Neural progenitor cell (in vitro differentiated cells): ENCODE measurements at regions not wholly inside any gene's neighbourhood (a gene's known extent, or its start where the extent isn't known, plus 50 kb on each side); places are given as distances from the start of the nearest gene placed in this dataset.
A peak's percentile ranks its signal among the peaks of the same experiment; 100 is the strongest.

Source experiments
- DNase-seq: peaks from one replicate; pipeline ENCODE4 v3.0.0-alpha.2; 2016; ENCODE audit warnings: low spot score
- H2AFZ ChIP-seq: fragments of 200-600 bp; sonication (generic); replicated peaks from 2 replicates; pipeline ENCODE4 v1.6.1; 2016; ENCODE audit warnings: antibody characterized with exemption
- H3F3A ChIP-seq: fragments of 200-600 bp; sonication (generic); 2 replicates; pipeline ENCODE4 v1.6.1; 2016; ENCODE audit warnings: antibody characterized with exemption, low read depth
- H3K27ac ChIP-seq: fragments of 200-600 bp; sonication (generic); 2 replicates; pipeline ENCODE4 v1.5.1; 2016; ENCODE audit warnings: mild to moderate bottlenecking
- H3K27me3 ChIP-seq: fragments of 200-600 bp; sonication (generic); 2 replicates; pipeline ENCODE4 v1.6.1; 2016; ENCODE audit warnings: mild to moderate bottlenecking, moderate library complexity
- H3K36me3 ChIP-seq: fragments of 200-600 bp; sonication (generic); 2 replicates; pipeline ENCODE4 v1.5.1; 2016
- H3K4me1 ChIP-seq: fragments of 200-600 bp; sonication (generic); 2 replicates; pipeline ENCODE4 v1.6.1; 2016; ENCODE audit warnings: mixed run types
- H3K4me2 ChIP-seq: fragments of 200-600 bp; sonication (generic); 2 replicates; pipeline ENCODE4 v1.6.1; 2016
- H3K4me3 ChIP-seq: fragments of 200-600 bp; sonication (generic); 2 replicates; pipeline ENCODE4 v1.5.1; 2016
- H3K79me2 ChIP-seq: fragments of 200-600 bp; sonication (generic); 2 replicates; pipeline ENCODE4 v1.6.1; 2016; ENCODE audit warnings: low read depth
- H3K9ac ChIP-seq: fragments of 200-600 bp; sonication (generic); 2 replicates; pipeline ENCODE4 v1.6.1; 2016
- H3K9me3 ChIP-seq: fragments of 200-600 bp; sonication (generic); 2 replicates; pipeline ENCODE4 v1.5.1; 2016; ENCODE audit warnings: low read depth
- H4K20me1 ChIP-seq: fragments of 200-600 bp; sonication (generic); 2 replicates; pipeline ENCODE4 v1.6.1; 2016; ENCODE audit warnings: low read depth
- H3K27ac Mint-ChIP-seq: 3 replicates; pipeline ENCODE4 v1.8.0; 2021; ENCODE audit warnings: mixed read lengths
- H3K27me3 Mint-ChIP-seq: 2 replicates; pipeline ENCODE4 v1.8.0; 2022; ENCODE audit warnings: low read depth, mild to moderate bottlenecking, inconsistent platforms, moderate library complexity, mixed read lengths; ENCODE audit not compliant: insufficient read depth
- H3K36me3 Mint-ChIP-seq: 3 replicates; pipeline ENCODE4 v1.8.0; 2021; ENCODE audit warnings: mixed read lengths
- H3K4me1 Mint-ChIP-seq: 3 replicates; pipeline ENCODE4 v1.8.0; 2021; ENCODE audit warnings: mixed read lengths
- H3K4me3 Mint-ChIP-seq: 3 replicates; pipeline ENCODE4 v1.8.0; 2021; ENCODE audit warnings: mild to moderate bottlenecking, moderate library complexity, mixed read lengths
- H3K9me3 Mint-ChIP-seq: 3 replicates; pipeline ENCODE4 v1.8.0; 2020; ENCODE audit warnings: mixed read lengths
- EZH2 ChIP-seq: fragments of 200-600 bp; sonication (generic); IDR thresholded peaks from 2 replicates; pipeline ENCODE4 v1.6.1; 2017; ENCODE audit warnings: antibody characterized with exemption, mild to moderate bottlenecking, moderate library complexity
- EZH2phosphoT487 ChIP-seq: fragments of 200-600 bp; sonication (generic); IDR thresholded peaks from 2 replicates; pipeline ENCODE4 v1.6.1; 2017; ENCODE audit warnings: antibody characterized with exemption
- TF ChIP-seq, protein P1 (sequence below): fragments of 200-600 bp; sonication (generic); IDR thresholded peaks from 2 replicates; pipeline ENCODE4 v1.5.1; 2017; ENCODE audit warnings: antibody characterized with exemption, mild to moderate bottlenecking

GRCh38 chr2:9744256-9745004 lies 98.8 kb upstream of the TAF1B start:
- Histone ChIP-seq H3K9me3 (no peaks in the 10 kb centered on the region), H3K27me3 (no peaks in the 10 kb centered on the region), H3K4me1 (no peaks in the 10 kb centered on the region), H3K4me2 (no peak overlapping the region), H3K9ac (no peak overlapping the region), H3K4me3 (no peak overlapping the region), H3K79me2 (no peaks in the 10 kb centered on the region), H3K27ac (no peak overlapping the region), H4K20me1 (no peaks in the 10 kb centered on the region), H3F3A (no peaks in the 10 kb centered on the region), H3K36me3 (no peaks in the 10 kb centered on the region), H2AFZ (no peak overlapping the region)
- no peak for TF ChIP-seq EZH2phosphoT487
- no peak for TF ChIP-seq EZH2
- TF ChIP-seq, protein P1, sequence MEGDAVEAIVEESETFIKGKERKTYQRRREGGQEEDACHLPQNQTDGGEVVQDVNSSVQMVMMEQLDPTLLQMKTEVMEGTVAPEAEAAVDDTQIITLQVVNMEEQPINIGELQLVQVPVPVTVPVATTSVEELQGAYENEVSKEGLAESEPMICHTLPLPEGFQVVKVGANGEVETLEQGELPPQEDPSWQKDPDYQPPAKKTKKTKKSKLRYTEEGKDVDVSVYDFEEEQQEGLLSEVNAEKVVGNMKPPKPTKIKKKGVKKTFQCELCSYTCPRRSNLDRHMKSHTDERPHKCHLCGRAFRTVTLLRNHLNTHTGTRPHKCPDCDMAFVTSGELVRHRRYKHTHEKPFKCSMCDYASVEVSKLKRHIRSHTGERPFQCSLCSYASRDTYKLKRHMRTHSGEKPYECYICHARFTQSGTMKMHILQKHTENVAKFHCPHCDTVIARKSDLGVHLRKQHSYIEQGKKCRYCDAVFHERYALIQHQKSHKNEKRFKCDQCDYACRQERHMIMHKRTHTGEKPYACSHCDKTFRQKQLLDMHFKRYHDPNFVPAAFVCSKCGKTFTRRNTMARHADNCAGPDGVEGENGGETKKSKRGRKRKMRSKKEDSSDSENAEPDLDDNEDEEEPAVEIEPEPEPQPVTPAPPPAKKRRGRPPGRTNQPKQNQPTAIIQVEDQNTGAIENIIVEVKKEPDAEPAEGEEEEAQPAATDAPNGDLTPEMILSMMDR, result no peak
- Mint-ChIP-seq H3K4me3 (no peak overlapping the region), H3K27ac (peak overlapping the region; percentile 60), H3K9me3 (peaks cover 1% of the 10 kb centered on the region), H3K4me1 (peaks cover 17% of the 10 kb centered on the region), H3K36me3 (no peaks in the 10 kb centered on the region), H3K27me3 (peaks cover 5% of the 10 kb centered on the region)
- no peak for DNase-seq

DNA sequence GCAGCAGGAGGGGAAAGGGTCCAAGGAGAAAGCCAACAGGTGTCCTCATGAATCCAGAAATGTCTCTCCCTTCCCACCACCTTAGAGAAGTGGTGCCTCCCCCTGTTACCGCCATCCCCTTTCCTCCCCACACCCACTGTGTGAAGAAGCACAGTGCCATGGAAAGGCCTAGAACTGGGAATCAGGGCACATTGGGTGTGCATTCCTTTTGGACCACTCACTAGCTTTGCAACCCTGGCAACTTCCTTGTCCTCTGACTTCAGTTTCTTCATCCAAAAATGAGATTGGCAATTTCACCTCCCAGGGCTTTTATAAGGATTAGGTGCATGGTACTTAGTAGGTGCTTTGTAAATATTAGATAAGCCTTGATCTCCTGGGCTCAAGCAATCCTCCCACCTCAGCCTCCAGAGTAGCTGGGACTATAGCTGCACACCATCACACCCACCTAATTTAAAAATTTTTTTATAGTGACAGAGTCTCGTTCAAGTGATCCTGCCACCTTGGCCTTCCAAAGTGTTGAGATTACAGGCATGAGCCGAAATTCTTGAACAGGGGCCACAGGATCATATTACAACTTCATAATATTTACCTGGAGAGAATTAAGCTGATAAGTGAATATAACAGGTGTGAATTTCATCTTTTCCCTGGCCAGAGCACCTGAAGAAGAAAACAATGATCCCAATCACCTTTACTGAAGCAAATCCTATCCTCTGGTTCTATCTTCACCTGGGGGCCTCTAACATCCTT lies 97.9 kb upstream of the TAF1B start:
- Histone ChIP-seq H3K27me3 (no peaks in the 10 kb centered on the region), H3K9ac (no peak overlapping the region), H3K4me3 (no peak overlapping the region), H3K9me3 (no peaks in the 10 kb centered on the region), H3K79me2 (no peaks in the 10 kb centered on the region), H3K4me2 (no peak overlapping the region), H3K27ac (no peak overlapping the region), H3K4me1 (no peaks in the 10 kb centered on the region), H3F3A (no peaks in the 10 kb centered on the region), H4K20me1 (no peaks in the 10 kb centered on the region), H2AFZ (no peak overlapping the region), H3K36me3 (no peaks in the 10 kb centered on the region)
- Mint-ChIP-seq H3K9me3 (peaks cover 2% of the 10 kb centered on the region), H3K4me3 (no peak overlapping the region), H3K27me3 (peaks cover 7% of the 10 kb centered on the region), H3K27ac (peak overlapping the region; percentile 66), H3K36me3 (no peaks in the 10 kb centered on the region), H3K4me1 (peaks cover 18% of the 10 kb centered on the region)
- DNase-seq, result no peak
- TF ChIP-seq, protein P1, result no peak
- TF ChIP-seq EZH2, result no peak
- TF ChIP-seq EZH2phosphoT487, result no peak

- Mint-ChIP-seq H3K9me3 (peaks cover 2% of the 10 kb centered on the region), H3K4me3 (no peak overlapping the region), H3K36me3 (no peaks in the 10 kb centered on the region), H3K4me1 (peaks cover 31% of the 10 kb centered on the region), H3K27ac (no peak overlapping the region), H3K27me3 (peaks cover 7% of the 10 kb centered on the region)
- H3K27ac ChIP-seq, result no peak overlapping the region
- H3K36me3 ChIP-seq, result no peaks in the 10 kb centered on the region
- no peaks in the 10 kb centered on the region for H3F3A ChIP-seq
- H3K4me3 ChIP-seq, result no peak overlapping the region
- no peaks in the 10 kb centered on the region for H4K20me1 ChIP-seq
- no peaks in the 10 kb centered on the region for H3K79me2 ChIP-seq
- H3K9me3 ChIP-seq, result no peaks in the 10 kb centered on the region
- no peak for DNase-seq
- H3K27me3 ChIP-seq, result no peaks in the 10 kb centered on the region
- no peak overlapping the region for H3K4me2 ChIP-seq
- H3K4me1 ChIP-seq, result no peaks in the 10 kb centered on the region
- H2AFZ ChIP-seq, result no peak overlapping the region
- TF ChIP-seq, protein P1, result no peak
- no peak for TF ChIP-seq EZH2
- TF ChIP-seq EZH2phosphoT487, result no peak
- H3K9ac ChIP-seq, result no peak overlapping the region
These were observed 95.9 kb upstream of the TAF1B start for GRCh38 chr2:9747396-9747795.
